B cell (primary cell): ENCODE measurements at regions not wholly inside any gene's neighbourhood (a gene's known extent, or its start where the extent isn't known, plus 50 kb on each side); places are given as distances from the start of the nearest gene placed in this dataset.

ENCODE experiments used
- ATAC-seq: fragments of 200-7000 bp; cut with Tn5 transposase; one replicate; pipeline ENCODE4 v1.10.0; 2021; ENCODE audit warnings: low read depth, mild to moderate bottlenecking, moderate number of reproducible peaks, moderate library complexity
- CTCF ChIA-PET: fragments of 350-600 bp; sonication (Branson Sonifier 250); formaldehyde crosslinking; loops from one replicate; lab custom pipeline; 2021; ENCODE audit warnings: antibody characterized with exemption, inconsistent platforms; lab: Charles Lee
- POLR2A ChIA-PET: fragments of 350-600 bp; sonication (Branson Sonifier 250); formaldehyde crosslinking; loops from one replicate; lab custom pipeline; 2021; ENCODE audit warnings: antibody characterized with exemption; lab: Charles Lee
- DNase-seq: peaks from one replicate; pipeline ENCODE4 v3.0.0; 2013
- H2AFZ ChIP-seq: 2 replicates; pipeline ENCODE4 v1.6.1; 2012; ENCODE audit warnings: mild to moderate bottlenecking, low read depth, low read length; ENCODE audit not compliant: insufficient read depth, poor library complexity, severe bottlenecking
- H3K27ac ChIP-seq, 2 donors: 1 replicate in 1 of 2; 2 replicates in 1 of 2; pipeline ENCODE4 v1.5.1; 2012 to 2013; ENCODE audit warnings: low read length in 2 of 2, mild to moderate bottlenecking in 2 of 2, moderate library complexity in 1 of 2
- H3K27me3 ChIP-seq, 4 experiments: fragments of 200-600 bp in 1 of 4; sonication (generic) in 1 of 4; replicated peaks in 1 of 4; 1 replicate in 2 of 4; 2 replicates in 2 of 4; pipeline versions ENCODE4 v1.6.1 to v1.7.0; 2013 to 2016; ENCODE audit warnings: low read length in 3 of 4, mild to moderate bottlenecking in 2 of 4, mixed read lengths in 1 of 4, moderate library complexity in 1 of 4; ENCODE audit not compliant: insufficient read depth in 4 of 4, control insufficient read depth in 3 of 4; ENCODE audit errors: control extremely low read depth in 1 of 4
- H3K36me3 ChIP-seq, 2 experiments: replicated peaks in 1 of 2; 1 replicate in 1 of 2; 2 replicates in 1 of 2; pipeline versions ENCODE4 v1.6.1 to v1.7.1; 2013; ENCODE audit warnings: low read length in 1 of 2; ENCODE audit not compliant: insufficient read depth in 2 of 2, control insufficient read depth in 1 of 2; ENCODE audit errors: control extremely low read depth in 1 of 2, extremely low read depth in 1 of 2
- H3K4me1 ChIP-seq, 2 donors: fragments of 200-600 bp in 1 of 2; sonication (generic) in 1 of 2; 1 replicate in 1 of 2; 2 replicates in 1 of 2; pipeline versions ENCODE4 v1.5.1 to v1.6.1; 2013 to 2017; ENCODE audit warnings: low read length in 2 of 2; ENCODE audit not compliant: control insufficient read depth in 2 of 2, insufficient read depth in 2 of 2
- H3K4me2 ChIP-seq: replicated peaks from 2 replicates; pipeline ENCODE3; 2012; ENCODE audit warnings: mild to moderate bottlenecking, low read depth, low read length; ENCODE audit not compliant: poor library complexity, severe bottlenecking
- H3K4me3 ChIP-seq, 5 experiments: fragments of 200-600 bp in 1 of 5; sonication (generic) in 1 of 5; 1 replicate in 3 of 5; 2 replicates in 2 of 5; pipeline versions ENCODE4 v1.5.1 to v1.7.0; 2011 to 2016; ENCODE audit warnings: low read length in 4 of 5, mild to moderate bottlenecking in 4 of 5, low read depth in 2 of 5, control low read depth in 1 of 5, moderate library complexity in 1 of 5; ENCODE audit not compliant: insufficient read depth in 1 of 5; ENCODE audit errors: control extremely low read depth in 1 of 5, extremely low read depth in 1 of 5
- H3K79me2 ChIP-seq: fragments of 200-600 bp; sonication (generic); one replicate; pipeline ENCODE4 v1.6.0; 2016; ENCODE audit warnings: low read length; ENCODE audit not compliant: control insufficient read depth, insufficient read depth
- H3K9ac ChIP-seq: fragments of 200-600 bp; sonication (generic); 2 replicates; pipeline ENCODE4 v1.6.1; 2017; ENCODE audit warnings: mild to moderate bottlenecking, low read length, moderate library complexity
- H3K9me3 ChIP-seq, 3 donors: one replicate each; pipeline versions ENCODE4 v1.6.1 to v1.7.1; 2013; ENCODE audit warnings: low read length in 2 of 3; ENCODE audit not compliant: control insufficient read depth in 2 of 3, insufficient read depth in 1 of 3; ENCODE audit errors: control extremely low read depth in 1 of 3
- H4K20me1 ChIP-seq: 2 replicates; pipeline ENCODE4 v1.6.0; 2012; ENCODE audit warnings: mild to moderate bottlenecking, low read length; ENCODE audit not compliant: insufficient read depth, control insufficient read depth, poor library complexity, severe bottlenecking
- H3K27ac Mint-ChIP-seq: one replicate; pipeline ENCODE4 v1.8.0; 2021; ENCODE audit warnings: mixed read lengths
- H3K27me3 Mint-ChIP-seq: one replicate; pipeline ENCODE4 v1.8.0; 2021; ENCODE audit warnings: mixed read lengths
- H3K4me1 Mint-ChIP-seq: one replicate; pipeline ENCODE4 v1.8.0; 2021; ENCODE audit warnings: mixed read lengths
- H3K4me3 Mint-ChIP-seq: one replicate; pipeline ENCODE4 v1.8.0; 2021; ENCODE audit warnings: mixed read lengths
- H3K9me3 Mint-ChIP-seq: one replicate; pipeline ENCODE4 v1.8.0; 2022; ENCODE audit warnings: mixed read lengths; ENCODE audit not compliant: insufficient read depth
- EZH2 ChIP-seq: IDR thresholded peaks from 2 replicates; pipeline ENCODE4 v1.6.1; 2012; ENCODE audit warnings: borderline replicate concordance, low read depth, mild to moderate bottlenecking, moderate library complexity, low read length; ENCODE audit not compliant: insufficient read depth, poor library complexity, severe bottlenecking
- WGBS: methylation state at CpG from one replicate; pipeline ENCODE4 v1.1.5; 2013; ENCODE audit warnings: missing lambda C conversion rate; ENCODE audit not compliant: insufficient coverage; 5-methylcytosine and 5-hydroxymethylcytosine counted together
- intact Hi-C: fragments of 100-400 bp; cut with micrococcal nuclease; formaldehyde crosslinking; loops from one replicate; pipeline ENCODE4 v1.10.0; 2022
- TF ChIP-seq, protein P1 (sequence below): fragments of 200-600 bp; IDR thresholded peaks from one replicate; pipeline ENCODE4 v1.8.0; 2022; ENCODE audit warnings: antibody characterized with exemption, mild to moderate bottlenecking

GRCh38 chr19:28583713-28584112 is 629.2 kb downstream of the UQCRFS1 start:
- Mint-ChIP-seq H3K4me1 (no peaks in the 10 kb centered on the region), H3K27ac (no peak overlapping the region), H3K27me3 (no peaks in the 10 kb centered on the region), H3K9me3 (no peaks in the 10 kb centered on the region), H3K4me3 (no peak overlapping the region)
- Histone ChIP-seq H3K36me3 (no peaks in the 10 kb centered on the region), H2AFZ (no peak overlapping the region), H3K4me3 (no peak overlapping the region), H3K9ac (no peak overlapping the region), H3K9me3 (peaks cover 0 to 26% (median 0%) of the 10 kb centered on the region in 3 donors), H3K79me2 (no peaks in the 10 kb centered on the region), H3K4me1 (peaks cover 0 to under 1% of the 10 kb centered on the region in 2 donors), H4K20me1 (no peaks in the 10 kb centered on the region), H3K27me3 (no peaks in the 10 kb centered on the region), H3K27ac (no peak overlapping the region), H3K4me2 (no peak overlapping the region)
- CTCF ChIA-PET: no interaction called here
- POLR2A ChIA-PET: no interaction called here
- TF ChIP-seq, protein P1, sequence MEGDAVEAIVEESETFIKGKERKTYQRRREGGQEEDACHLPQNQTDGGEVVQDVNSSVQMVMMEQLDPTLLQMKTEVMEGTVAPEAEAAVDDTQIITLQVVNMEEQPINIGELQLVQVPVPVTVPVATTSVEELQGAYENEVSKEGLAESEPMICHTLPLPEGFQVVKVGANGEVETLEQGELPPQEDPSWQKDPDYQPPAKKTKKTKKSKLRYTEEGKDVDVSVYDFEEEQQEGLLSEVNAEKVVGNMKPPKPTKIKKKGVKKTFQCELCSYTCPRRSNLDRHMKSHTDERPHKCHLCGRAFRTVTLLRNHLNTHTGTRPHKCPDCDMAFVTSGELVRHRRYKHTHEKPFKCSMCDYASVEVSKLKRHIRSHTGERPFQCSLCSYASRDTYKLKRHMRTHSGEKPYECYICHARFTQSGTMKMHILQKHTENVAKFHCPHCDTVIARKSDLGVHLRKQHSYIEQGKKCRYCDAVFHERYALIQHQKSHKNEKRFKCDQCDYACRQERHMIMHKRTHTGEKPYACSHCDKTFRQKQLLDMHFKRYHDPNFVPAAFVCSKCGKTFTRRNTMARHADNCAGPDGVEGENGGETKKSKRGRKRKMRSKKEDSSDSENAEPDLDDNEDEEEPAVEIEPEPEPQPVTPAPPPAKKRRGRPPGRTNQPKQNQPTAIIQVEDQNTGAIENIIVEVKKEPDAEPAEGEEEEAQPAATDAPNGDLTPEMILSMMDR: no peak
- no peak for TF ChIP-seq EZH2
- no peak for ATAC-seq
- DNase-seq: no peak
- WGBS: 93% methylated on average over 5 of the region's 8 CpGs
- intact Hi-C loops: no loop called here

DNA sequence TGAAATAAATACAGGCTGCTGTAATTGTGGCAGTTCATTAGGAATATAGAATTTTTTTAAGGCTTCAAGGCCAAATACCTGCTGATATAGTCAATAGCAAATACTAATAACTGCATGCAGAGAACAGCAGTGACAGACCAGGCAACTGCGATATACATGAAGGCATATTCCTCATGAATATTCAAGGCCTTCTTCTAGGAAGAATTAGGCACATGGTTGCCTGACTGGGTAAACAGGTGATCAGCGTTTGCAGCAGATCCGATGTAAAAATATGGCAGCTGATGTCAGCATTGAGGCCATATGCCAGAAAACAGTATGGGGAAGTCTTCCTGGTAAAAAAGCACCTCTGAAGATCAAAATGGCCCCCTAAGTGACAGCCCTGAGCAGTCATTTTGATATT is 629.7 kb downstream of the UQCRFS1 start:
- no peaks in the 10 kb centered on the region for H3K27me3 ChIP-seq
- H3K79me2 ChIP-seq: no peaks in the 10 kb centered on the region
- TF ChIP-seq EZH2: no peak
- TF ChIP-seq, protein P1: no peak
- CTCF ChIA-PET: no interaction called here
- no peak overlapping the region for H2AFZ ChIP-seq
- Mint-ChIP-seq H3K4me3 (no peak overlapping the region), H3K27me3 (no peaks in the 10 kb centered on the region), H3K4me1 (no peaks in the 10 kb centered on the region), H3K9me3 (no peaks in the 10 kb centered on the region), H3K27ac (no peak overlapping the region)
- intact Hi-C loops: no loop called here
- ATAC-seq (no peak), DNase-seq (no peak)
- H4K20me1 ChIP-seq: no peaks in the 10 kb centered on the region
- POLR2A ChIA-PET: no interaction called here
- no peak overlapping the region for H3K9ac ChIP-seq
- WGBS: 93% methylated on average over 3 of the region's 3 CpGs
- peaks cover 0 to 27% (median 0%) of the 10 kb centered on the region in 3 donors for H3K9me3 ChIP-seq
- no peak overlapping the region for H3K27ac ChIP-seq
- no peak overlapping the region for H3K4me2 ChIP-seq
- no peaks in the 10 kb centered on the region for H3K36me3 ChIP-seq
- no peaks in the 10 kb centered on the region for H3K4me1 ChIP-seq
- no peak overlapping the region for H3K4me3 ChIP-seq
